ENCODE measurements at regions not wholly inside any gene's neighbourhood (a gene's known extent, or its start where the extent isn't known, plus 50 kb on each side); places are given as distances from the start of the nearest gene placed in this dataset.

DNA sequence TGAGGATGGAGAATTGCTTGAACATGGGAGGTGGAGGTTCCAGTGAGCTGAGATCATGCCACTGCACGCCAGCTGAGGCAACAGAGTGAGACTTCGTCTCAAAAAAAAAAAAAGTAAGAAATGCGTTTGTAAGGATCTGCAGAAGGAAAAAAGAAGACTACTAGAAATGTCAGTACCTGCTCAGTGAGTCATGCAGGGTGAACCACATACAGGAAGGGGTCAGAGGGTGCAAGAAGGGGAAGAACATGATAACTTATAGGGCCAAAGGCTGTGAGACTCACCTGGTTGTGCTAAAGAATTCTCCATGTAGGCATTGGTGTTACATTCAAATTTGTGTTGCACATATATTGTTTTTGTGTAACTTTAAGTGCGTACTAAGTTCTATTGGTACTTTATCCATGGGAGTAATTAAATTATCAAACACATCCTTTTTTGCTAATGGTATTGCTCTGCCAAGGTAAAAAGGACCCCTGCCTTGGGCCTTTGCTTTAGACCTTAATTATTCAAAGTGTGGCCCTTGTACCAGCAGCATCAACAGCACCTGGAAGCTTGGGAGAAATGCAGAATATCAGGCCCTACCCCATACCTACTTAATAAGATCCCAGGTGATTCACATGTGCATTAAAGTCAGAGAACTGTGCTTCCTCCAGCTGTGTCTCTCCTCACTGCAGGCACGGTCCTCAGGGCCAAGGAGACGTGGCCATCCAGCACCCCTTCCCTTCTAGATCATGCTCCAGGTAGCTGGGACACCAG, 96.4 kb upstream of the PPP2R5A start:
- no peak for DNase-seq
- intact Hi-C loops (cut with DNase I) = no loop called here

DNA sequence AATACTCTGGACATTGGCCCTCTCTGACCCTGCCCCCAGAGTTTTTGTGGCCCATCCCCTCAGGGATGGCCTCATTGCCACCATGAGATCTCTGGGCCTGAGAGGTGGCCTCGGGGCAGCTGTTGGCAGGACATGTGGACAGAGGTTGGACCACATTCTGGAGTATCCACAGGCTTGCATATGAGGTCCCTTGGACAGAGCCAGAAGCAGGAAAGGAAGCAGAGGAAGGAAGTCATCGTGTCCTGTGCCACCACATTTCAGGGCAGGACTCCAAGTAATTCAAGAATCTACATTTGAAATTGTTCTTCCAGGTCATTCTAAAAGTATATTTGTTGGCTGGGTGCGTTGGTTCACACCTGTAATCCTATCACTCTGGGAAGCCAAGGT, 95.9 kb upstream of the PPP2R5A start:
- intact Hi-C loops (cut with DNase I) = no loop called here

DNA sequence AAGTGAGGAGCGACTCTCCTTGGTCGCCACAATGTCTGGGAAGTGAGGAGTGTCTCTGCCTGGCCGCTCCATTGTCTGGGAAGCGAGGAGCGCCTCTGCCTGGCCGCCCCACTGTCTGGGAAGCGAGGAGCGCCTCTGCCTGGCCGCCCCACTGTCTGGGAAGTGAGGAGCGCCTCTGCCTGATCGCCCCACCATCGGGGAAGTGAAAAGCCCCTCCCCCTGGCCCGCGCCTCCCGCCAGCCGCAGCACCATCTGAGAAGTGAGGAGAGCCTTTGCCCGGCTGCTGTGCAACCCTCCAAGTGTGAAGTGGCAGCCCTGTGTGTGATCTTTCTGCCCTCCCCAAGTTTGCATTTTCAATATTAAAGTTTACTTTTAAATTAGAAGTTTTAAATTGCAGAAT, 95.0 kb upstream of the PPP2R5A start:
- no peak for DNase-seq
- intact Hi-C loops (cut with DNase I) = no loop called here

More for the DNA sequence above, 95.9 kb upstream of the PPP2R5A start:
- no peak for DNase-seq

DNA sequence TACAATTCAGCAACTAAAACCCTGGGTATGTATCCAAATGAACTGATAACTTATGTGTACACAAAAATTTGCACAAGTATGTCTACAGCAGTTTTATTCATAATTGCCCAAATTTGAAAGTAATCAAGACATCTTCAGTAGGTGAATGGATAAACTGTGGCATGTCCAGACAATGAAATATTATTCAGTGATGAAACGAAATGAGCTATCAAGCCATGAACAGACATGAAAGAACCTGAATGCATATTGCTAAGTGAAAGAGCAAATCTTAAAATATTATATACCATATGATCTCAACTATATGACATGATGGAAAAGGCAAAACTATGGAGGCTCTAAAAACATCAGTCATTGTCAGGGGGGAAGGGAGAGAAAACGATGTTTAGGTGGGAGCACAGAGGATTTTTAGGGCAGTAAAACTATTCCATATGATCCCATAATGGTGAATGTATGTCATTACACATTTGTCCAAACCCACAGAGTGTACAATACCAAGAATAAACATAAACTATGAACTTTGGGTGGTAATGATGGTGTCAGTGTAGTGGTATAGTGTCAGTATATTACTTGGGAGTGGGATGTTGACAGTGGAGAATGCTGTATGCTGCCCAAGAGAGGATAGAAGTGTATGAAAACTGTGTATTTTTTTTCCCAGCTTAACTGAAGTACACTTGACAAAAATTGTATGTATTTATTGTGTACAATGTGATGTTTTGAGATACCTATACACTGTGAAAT, 92.8 kb upstream of the PPP2R5A start:
- intact Hi-C loops (cut with DNase I) = no loop called here
- no peak for DNase-seq

DNA sequence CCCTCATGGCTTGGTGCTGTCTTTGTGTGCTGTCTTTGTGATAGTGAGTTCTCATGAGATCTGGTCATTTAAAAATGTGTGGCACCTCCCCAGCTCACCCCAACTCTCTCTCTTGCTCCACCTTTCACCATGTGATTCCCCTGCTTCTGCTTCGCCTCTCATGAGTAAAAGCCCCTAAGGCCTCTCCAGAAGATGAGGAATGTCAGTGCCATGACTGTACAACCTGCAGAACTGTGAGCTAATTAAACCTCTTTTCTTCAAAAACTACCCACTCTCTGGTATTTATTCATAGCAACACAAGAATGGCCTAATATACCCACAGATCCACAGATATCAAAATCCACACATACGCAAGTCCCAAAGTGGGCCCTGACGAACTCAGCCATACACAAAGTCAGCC, 88.9 kb upstream of the PPP2R5A start:
- DNase-seq = no peak
- intact Hi-C loops (cut with DNase I) = no loop called here

DNA sequence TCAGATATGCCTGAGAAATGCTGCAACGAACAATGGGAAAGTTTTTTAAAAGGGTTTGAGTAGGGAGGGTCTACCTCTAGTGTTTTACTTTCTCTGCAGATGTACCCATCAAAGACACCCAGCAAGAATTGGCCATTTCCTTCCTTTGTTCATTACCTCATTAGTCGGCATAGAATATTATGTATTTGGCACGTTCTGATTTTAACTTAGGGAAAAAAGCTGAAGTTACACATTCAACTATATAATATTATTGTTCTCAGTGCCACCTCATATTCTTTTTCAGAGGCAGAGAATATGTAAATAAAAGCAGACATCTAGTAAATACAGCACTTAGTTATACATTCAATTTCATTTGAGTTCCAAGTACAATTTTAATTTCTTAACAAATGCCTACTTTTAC, 83.7 kb upstream of the PPP2R5A start:
- no peak for DNase-seq
- intact Hi-C loops (cut with DNase I) = no loop called here

DNA sequence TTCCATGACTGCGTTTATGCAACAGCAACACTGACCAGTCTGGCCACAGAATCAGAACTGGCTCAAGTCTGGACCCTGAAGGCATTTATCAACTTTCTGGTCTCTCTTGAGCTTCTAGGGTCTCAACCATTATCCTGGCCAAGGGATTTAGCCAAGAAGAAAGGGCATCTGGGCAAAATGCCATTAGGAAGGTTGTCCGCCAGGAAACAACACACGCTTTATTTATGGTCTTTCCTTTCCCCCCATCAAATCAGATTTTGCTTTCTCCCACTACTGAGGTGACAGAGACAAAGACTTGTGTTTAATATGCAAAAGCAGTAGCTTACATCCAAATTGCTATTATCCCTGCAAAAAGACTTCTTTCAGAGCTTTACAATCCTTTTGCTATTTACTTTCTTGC, 81.6 kb upstream of the PPP2R5A start:
- intact Hi-C loops (cut with DNase I) = no loop called here
- no peak for DNase-seq

DNA sequence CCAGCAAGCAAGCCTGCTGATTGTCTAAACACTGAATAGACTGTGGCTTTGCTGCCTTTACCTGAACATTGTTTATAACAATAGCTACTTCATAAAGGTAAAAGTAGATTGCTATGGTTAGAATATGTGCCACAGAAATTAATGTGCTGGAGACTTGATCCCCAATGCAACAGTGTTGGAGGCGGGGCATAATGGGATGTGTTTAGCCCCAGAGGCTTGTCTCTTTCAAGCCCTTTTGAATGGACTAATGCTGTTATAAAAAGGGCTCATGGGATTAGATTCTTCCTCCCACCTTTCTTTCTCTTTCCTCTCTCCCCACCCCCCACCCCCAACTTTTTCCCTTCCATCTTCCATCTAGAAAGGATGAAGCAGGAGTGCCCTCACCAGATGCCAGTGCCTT, 80.2 kb upstream of the PPP2R5A start:
- intact Hi-C loops (cut with DNase I) = no loop called here
- DNase-seq = no peak

DNA sequence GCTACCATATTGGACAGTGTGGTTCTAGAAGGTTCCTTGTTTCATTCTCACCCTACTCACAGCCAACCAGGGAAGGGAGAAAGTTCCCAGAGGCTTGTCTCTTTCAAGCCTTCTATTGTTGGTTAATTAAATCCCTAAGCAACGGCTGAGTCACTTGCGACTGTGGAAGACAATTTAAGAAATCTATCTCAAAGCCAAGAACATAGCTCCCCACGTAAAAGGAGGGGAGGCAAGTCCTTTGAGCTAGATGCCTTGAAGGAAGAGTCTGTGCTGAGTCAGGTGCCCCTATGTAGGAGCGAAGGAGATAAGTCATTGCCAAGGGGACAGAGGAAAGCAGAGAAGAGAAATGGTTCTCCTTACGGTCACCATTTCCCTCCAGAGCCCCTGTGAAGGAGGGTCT, 79.4 kb upstream of the PPP2R5A start:
- intact Hi-C loops (cut with DNase I) = no loop called here
- DNase-seq = no peak

DNA sequence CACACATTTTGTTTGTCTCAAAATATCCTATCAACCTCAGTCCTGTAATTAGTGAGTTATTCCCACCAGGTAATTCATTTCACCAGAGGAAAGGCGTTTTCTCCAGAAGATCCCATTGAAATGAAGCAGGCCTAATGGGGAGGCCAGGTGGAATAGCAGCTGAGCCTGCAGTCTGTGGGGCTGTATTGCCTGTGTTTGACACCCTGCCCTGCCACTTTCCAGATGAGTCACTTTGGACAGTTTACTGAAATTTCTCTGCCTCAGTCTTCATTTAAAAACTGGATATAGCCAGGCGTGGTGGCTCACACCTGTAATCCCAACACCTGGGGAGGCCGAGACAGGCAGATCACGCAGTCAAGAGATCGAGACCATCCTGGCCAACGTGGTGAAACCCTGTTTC, 78.1 kb upstream of the PPP2R5A start:
- DNase-seq = no peak
- intact Hi-C loops (cut with DNase I) = no loop called here

DNA sequence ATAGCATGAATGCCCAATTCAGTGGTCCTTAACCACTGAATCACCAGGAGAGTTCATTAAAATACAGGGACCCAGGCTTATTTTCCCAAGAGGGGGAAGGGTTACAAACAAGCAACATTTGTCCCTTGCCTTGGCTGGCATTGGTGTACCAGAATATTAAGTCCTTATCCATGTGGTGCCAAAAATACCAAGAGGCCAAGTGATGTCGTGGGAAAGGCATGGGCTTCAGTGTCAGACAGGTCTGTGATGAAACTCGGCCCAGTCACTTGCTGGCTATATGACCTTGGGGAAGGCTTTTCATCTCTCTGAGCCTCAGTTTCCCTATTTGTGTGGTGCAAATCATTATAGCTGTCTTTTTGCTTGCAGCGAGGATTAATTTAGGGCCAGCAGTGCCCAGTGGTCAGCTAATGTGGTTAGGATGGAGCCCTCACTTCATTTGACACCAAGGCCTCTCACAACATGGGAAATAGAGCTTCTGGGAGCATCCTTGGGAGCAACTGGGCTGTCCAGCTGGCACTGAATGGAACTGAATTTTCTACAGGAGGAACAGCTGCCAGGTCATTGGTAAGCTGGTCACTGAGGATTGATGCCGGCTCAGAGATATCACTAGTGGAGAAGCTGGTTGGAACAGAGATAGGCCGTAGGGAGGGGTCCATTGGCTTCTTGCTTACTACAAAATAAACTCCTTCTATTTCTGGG, 77.2 kb upstream of the PPP2R5A start:
- DNase-seq = no peak
- intact Hi-C loops (cut with DNase I) = no loop called here

DNA sequence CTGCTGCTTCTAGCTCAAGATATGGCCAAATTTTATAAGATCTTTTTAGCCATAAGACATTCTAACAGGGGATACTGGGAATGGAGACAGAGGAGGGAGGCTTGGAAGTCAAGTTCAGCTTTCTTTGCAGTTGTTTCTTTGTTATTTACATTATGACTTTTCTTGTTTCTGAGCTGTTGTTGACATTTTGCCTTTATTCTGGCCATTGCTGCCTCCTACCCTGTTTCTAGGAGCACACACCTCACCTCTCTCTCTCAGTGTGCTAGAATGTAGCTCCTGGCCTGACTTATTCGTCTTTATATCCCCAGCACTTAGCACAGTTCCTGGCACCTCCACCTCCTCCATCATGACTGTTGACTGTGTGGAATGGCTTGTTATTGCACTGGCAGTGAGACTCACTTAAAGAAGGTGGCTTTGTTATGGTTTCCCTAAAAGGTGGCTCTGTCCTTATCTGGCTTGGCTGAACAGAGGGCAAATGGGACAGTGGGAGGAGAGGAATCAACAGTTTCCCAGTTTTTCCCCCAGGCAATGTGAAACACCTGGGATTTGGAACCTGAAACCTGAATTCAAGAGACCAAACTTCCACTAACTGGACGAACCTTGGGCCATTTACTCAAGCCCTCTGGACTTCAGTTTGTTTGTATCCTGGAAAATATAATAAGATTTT, 76.1 kb upstream of the PPP2R5A start:
- DNase-seq = no peak
- intact Hi-C loops (cut with DNase I) = no loop called here

DNA sequence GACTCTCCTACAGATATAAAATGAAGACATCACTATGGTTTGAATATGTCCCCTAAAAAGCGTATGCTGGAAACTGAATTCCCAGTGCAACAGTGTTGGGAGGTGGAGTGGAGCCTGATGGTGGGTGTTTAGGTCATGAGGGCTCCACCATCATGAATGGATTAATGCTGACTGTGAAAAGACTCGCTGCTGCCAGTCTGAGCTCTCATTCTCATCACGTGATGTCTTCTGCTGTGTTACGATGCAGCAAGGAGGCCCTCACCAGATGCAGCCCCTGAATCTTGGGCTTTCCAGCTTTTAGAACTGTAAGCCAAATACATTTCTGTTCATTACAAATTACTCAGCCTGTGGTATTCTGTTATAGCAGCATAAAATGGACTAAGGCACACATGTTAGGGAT, 73.8 kb upstream of the PPP2R5A start:
- intact Hi-C loops (cut with DNase I) = no loop called here
- no peak for DNase-seq

DNA sequence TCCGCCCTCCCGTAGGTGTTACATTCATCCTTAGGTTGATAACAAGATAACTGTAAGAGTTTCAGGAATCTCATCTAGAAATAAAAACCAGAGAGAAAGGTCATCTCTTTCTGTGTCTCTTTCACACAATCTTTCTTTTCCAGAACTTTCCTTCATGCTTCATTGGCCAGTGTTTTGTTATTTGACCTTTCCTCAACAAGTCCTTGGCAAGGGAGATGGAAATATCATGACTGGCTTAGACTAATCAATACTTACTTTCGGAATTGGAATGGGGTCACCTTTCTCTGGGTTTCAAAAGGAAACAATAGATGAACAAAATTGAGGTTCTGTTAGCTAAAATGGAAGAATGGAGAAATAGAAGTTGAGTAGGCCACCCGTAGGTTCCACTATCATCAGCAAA, 72.9 kb upstream of the PPP2R5A start:
- intact Hi-C loops (cut with DNase I) = no loop called here
- no peak for DNase-seq

DNA sequence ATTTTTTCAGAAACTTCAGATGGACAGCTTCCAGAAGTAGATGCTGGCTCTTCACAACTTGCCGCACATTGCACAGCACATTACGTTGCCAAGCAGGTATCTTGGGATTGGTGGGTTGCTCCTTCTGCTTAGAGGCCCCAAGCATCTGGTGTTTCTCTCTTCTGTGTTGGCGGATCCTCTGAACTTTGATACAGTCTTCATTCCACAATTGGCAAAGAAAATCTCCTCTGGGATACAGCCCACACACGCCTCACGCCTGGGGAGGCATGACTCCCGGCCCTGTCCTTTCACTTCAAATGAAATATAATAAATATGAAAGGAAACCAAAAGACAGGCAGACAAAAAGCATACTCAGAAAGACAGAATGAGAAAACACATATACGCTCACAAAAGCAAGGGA, 72.3 kb upstream of the PPP2R5A start:
- no peak for DNase-seq
- intact Hi-C loops (cut with DNase I) = no loop called here

DNA sequence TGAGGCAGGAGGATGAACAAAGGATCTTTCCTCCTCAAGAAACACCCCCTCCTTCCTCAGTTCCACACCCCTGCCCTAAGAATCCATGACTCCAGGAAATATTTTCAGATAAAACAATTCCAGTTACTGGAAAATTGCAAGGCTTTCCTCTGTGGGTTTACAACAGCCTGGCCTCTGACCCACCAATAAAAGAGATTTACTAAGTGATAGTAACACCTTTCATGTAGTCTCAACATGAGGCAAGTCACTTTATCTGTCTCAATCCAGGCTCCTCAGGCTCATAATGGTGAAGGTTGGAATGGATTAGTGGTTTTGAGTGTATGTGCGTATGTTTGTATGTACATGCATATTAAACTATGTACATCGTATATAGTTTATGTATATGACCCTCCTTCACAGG, 71.4 kb upstream of the PPP2R5A start:
- no peak for DNase-seq
- intact Hi-C loops (cut with DNase I) = no loop called here

DNA sequence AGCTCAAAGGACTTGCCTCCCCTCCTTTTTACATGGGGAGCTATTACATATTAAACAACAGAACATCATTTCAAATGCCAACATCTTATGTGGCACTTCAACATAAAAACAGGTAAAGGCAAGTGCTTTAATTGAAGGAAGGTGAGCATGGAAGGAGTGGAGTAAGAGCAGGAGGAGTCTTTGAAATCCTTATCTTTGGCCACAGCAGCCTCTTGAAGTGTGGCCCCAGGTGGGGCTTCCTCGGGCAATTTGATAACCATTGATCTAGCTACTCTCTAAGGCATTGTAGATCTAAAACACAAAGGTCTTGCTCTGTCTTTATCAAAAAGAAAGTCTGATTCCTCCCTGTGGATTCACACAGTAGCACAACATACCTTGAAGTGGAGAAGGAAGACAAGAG, 70.9 kb upstream of the PPP2R5A start:
- no peak for DNase-seq
- intact Hi-C loops (cut with DNase I) = no loop called here

DNA sequence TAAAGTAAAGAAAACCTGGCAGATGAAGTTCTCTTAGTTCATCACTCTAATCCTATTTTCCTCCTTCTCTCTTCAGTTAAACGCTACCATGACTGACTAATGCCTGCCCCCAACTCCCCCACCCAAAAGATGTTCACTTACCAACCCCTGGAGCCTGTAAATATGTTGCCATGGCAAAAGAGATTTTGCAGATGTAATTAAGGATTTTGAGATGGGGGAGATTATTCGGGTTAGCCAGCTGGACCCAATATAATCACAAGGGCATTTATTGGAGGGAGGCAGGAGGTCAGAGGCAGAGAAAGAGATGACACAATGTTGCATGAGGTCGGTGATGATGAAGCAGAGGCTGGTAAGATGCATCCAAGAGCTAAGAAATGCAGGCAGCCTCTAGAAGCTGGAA, 69.3 kb upstream of the PPP2R5A start:
- no peak for DNase-seq
- intact Hi-C loops (cut with DNase I) = no loop called here

DNA sequence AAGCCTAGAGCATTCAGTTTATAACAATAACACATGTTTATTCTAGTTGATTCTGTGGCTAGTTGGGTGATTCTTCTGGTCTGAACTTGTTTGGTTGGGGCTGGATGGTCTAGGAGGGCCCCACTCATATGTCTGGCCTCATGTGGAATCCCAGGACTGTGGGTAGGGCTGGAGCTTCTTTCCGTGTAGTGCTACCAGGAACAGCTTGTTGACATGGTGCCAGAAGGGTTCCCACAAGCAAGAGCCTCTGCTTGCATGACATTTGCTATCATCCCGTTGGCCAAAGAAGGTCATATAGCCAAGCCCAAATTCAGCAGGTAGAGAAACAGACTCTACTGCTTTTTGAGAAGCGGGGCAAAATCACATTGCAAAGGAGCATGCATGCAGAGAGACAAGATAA, 67.6 kb upstream of the PPP2R5A start:
- no peak for DNase-seq
- intact Hi-C loops (cut with DNase I) = no loop called here

DNA sequence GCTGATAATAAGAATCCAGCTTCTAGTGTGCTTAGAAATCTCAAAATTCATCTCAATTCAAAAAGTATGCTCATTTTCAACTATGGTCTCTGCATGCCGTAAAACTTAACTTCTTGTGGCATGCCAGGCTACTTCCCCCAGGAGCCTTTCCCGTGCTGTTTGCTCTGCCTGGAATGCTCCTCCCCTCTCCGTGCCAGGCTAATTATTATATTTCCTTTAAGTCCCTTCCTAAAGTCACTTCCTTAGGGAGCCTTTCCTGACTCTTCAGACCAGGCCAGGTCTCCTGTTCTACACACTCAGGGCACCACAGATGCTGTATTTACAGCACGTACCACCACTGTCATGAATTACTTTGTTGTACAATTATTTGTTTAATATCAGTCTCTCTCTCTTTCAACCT, 67.1 kb upstream of the PPP2R5A start:
- intact Hi-C loops (cut with DNase I) = no loop called here
- no peak for DNase-seq

DNA sequence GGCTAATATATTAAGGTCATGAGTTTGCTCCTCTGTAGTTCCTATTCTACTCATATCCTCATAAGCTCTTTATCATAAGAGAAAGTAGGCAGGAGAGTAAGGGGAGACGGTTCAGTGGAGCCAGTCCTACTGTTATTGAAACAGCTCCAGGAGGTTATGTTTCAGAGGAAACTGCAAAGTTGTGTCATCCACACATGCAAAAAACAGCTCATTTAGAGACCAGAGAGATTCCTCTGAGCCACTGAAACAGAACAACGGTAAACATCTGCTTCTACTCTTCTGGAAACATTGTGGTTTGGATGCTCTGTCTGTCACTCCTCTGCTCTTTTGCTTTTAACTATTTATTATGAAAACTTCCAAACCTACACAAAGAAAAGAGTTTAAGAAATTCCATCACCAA, 66.3 kb upstream of the PPP2R5A start:
- DNase-seq = no peak
- intact Hi-C loops (cut with DNase I) = no loop called here

All from posterior cingulate gyrus (tissue), 11 donors.